H1 (cell line): ENCODE measurements at regions not wholly inside any gene's neighbourhood (a gene's known extent, or its start where the extent isn't known, plus 50 kb on each side); places are given as distances from the start of the nearest gene placed in this dataset.

Source experiments
- CTCF ChIA-PET: fragments of 300-600 bp; sonication (Branson Sonifier 250); formaldehyde crosslinking; loops from one replicate; lab custom pipeline; 2021; ENCODE audit not compliant: partially characterized antibody; lab: Charles Lee
- POLR2A ChIA-PET: fragments of 300-600 bp; sonication (Branson Sonifier 250); formaldehyde crosslinking; loops from one replicate; lab custom pipeline; 2021; ENCODE audit warnings: inconsistent platforms; ENCODE audit not compliant: partially characterized antibody; lab: Charles Lee
- DNase-seq, 2 experiments: peaks; one replicate each; pipeline versions ENCODE4 v3.0.0 to v3.0.0-alpha.2; 2010 to 2022; ENCODE audit warnings: low spot score in 2 of 2, low read depth in 1 of 2, mixed read lengths in 1 of 2
- FAIRE-seq: peaks from 2 replicates; lab custom pipeline; 2011; peaks lifted over from hg19 to GRCh38; lab: Jason Lieb, UNC
- H2AFZ ChIP-seq: 2 replicates; pipeline ENCODE4 v1.8.1; 2012; ENCODE audit warnings: low read length, inconsistent platforms
- H2AK5ac ChIP-seq: 2 replicates; pipeline ENCODE4 v1.6.1; 2013; ENCODE audit warnings: low read depth, low read length
- H2BK120ac ChIP-seq: replicated peaks from 2 replicates; pipeline ENCODE3; 2013; ENCODE audit warnings: low read depth, low read length, inconsistent platforms
- H2BK12ac ChIP-seq: 2 replicates; pipeline ENCODE4 v1.6.1; 2013; ENCODE audit warnings: low read depth, low read length
- H2BK15ac ChIP-seq: 2 replicates; pipeline ENCODE4 v1.6.1; 2013; ENCODE audit warnings: low read length
- H2BK20ac ChIP-seq: 2 replicates; pipeline ENCODE4 v1.6.1; 2013; ENCODE audit warnings: low read length
- H2BK5ac ChIP-seq: 2 replicates; pipeline ENCODE4 v1.6.1; 2013; ENCODE audit warnings: low read depth, low read length
- H3K14ac ChIP-seq: 2 replicates; pipeline ENCODE4 v1.6.1; 2013; ENCODE audit warnings: inconsistent platforms; ENCODE audit not compliant: insufficient read length
- H3K18ac ChIP-seq: 2 replicates; pipeline ENCODE4 v1.6.1; 2013; ENCODE audit warnings: low read length; ENCODE audit errors: extremely low read depth
- H3K23ac ChIP-seq: 2 replicates; pipeline ENCODE4 v1.6.1; 2013; ENCODE audit warnings: inconsistent platforms; ENCODE audit not compliant: insufficient read length
- H3K23me2 ChIP-seq: 2 replicates; pipeline ENCODE4 v1.6.1; 2013; ENCODE audit warnings: low read depth, low read length
- H3K27ac ChIP-seq: 2 replicates; pipeline ENCODE4 v1.6.1; 2011; ENCODE audit warnings: low read depth, low read length, inconsistent platforms
- H3K27me3 ChIP-seq, 4 experiments: replicated peaks in 1 of 4; 1 replicate in 1 of 4; 2 replicates in 3 of 4; pipeline versions ENCODE4 v1.6.1 to v1.8.1; 2011 to 2013; ENCODE audit warnings: low read length in 3 of 4, mild to moderate bottlenecking in 3 of 4, inconsistent platforms in 2 of 4, mixed read lengths in 2 of 4, moderate library complexity in 1 of 4; ENCODE audit not compliant: control insufficient read depth in 3 of 4, insufficient read depth in 3 of 4; ENCODE audit errors: extremely low read depth in 1 of 4
- H3K36me3 ChIP-seq, 4 experiments: 2 replicates each; pipeline versions ENCODE4 v1.6.1 to v1.8.1; 2011 to 2013; ENCODE audit warnings: mild to moderate bottlenecking in 4 of 4, low read length in 3 of 4, moderate library complexity in 2 of 4, control low read depth in 1 of 4, inconsistent platforms in 1 of 4; ENCODE audit not compliant: insufficient read depth in 4 of 4, control insufficient read depth in 2 of 4
- H3K4ac ChIP-seq: replicated peaks from 2 replicates; pipeline ENCODE3; 2013; ENCODE audit warnings: low read length, low read depth, mixed read lengths, inconsistent platforms; ENCODE audit not compliant: insufficient read length
- H3K4me1 ChIP-seq, 4 experiments: replicated peaks in 1 of 4; 1 replicate in 1 of 4; 2 replicates in 3 of 4; pipeline versions ENCODE4 v1.6.1 to v1.8.1; 2011 to 2013; ENCODE audit warnings: low read length in 3 of 4, inconsistent platforms in 2 of 4, mixed read lengths in 1 of 4; ENCODE audit not compliant: insufficient read depth in 4 of 4, control insufficient read depth in 3 of 4
- H3K4me2 ChIP-seq, 2 experiments: 2 replicates each; pipeline versions ENCODE4 v1.6.1 to v1.8.1; 2011 to 2013; ENCODE audit warnings: low read depth in 2 of 2, low read length in 2 of 2, control low read depth in 1 of 2, inconsistent platforms in 1 of 2, mild to moderate bottlenecking in 1 of 2; ENCODE audit not compliant: insufficient read depth in 1 of 2
- H3K4me3 ChIP-seq, 4 experiments: fragments of 200-600, 300-600 bp in 1 of 4; sonication (generic), shearing (Covaris generic), sonication (Bioruptor Twin) in 1 of 4; 2 replicates each; pipeline versions ENCODE4 v1.5.1 to v1.8.1; 2011 to 2016; ENCODE audit warnings: low read length in 4 of 4, low read depth in 3 of 4, control low read depth in 2 of 4, inconsistent platforms in 2 of 4, mild to moderate bottlenecking in 2 of 4, mixed read lengths in 1 of 4, moderate library complexity in 1 of 4; ENCODE audit not compliant: insufficient read depth in 2 of 4; ENCODE audit errors: extremely low read depth in 1 of 4
- H3K56ac ChIP-seq: replicated peaks from 2 replicates; pipeline ENCODE3; 2013; ENCODE audit warnings: low read depth, mild to moderate bottlenecking, mixed read lengths, low read length, inconsistent platforms; ENCODE audit not compliant: insufficient read length
- H3K79me1 ChIP-seq: 2 replicates; pipeline ENCODE4 v1.6.1; 2013; ENCODE audit warnings: low read depth, low read length, control low read depth
- H3K79me2 ChIP-seq, 2 experiments: 2 replicates each; pipeline versions ENCODE4 v1.6.1 to v1.8.1; 2012 to 2013; ENCODE audit warnings: low read length in 2 of 2, mild to moderate bottlenecking in 2 of 2, inconsistent platforms in 1 of 2; ENCODE audit not compliant: insufficient read depth in 2 of 2, control insufficient read depth in 1 of 2
- H3K9ac ChIP-seq, 4 experiments: replicated peaks in 1 of 4; 1 replicate in 1 of 4; 2 replicates in 3 of 4; pipeline versions ENCODE4 v1.6.1 to v1.8.1; 2011 to 2013; ENCODE audit warnings: low read depth in 3 of 4, low read length in 3 of 4, control low read depth in 2 of 4, mild to moderate bottlenecking in 2 of 4, moderate library complexity in 2 of 4, inconsistent platforms in 1 of 4; ENCODE audit errors: extremely low read depth in 1 of 4
- H3K9me3 ChIP-seq, 2 experiments: 2 replicates each; pipeline versions ENCODE4 v1.6.1 to v1.8.1; 2012 to 2013; ENCODE audit warnings: mild to moderate bottlenecking in 2 of 2, moderate library complexity in 2 of 2, control low read depth in 1 of 2, inconsistent platforms in 1 of 2, low read depth in 1 of 2, low read length in 1 of 2, mixed read lengths in 1 of 2; ENCODE audit not compliant: insufficient read depth in 2 of 2
- H4K20me1 ChIP-seq, 2 experiments: replicated peaks in 1 of 2; 2 replicates each; pipeline versions ENCODE3 to v1.8.1; 2011 to 2013; ENCODE audit warnings: inconsistent platforms in 2 of 2, low read length in 2 of 2, mild to moderate bottlenecking in 1 of 2; ENCODE audit not compliant: insufficient read depth in 2 of 2, control insufficient read depth in 1 of 2
- H4K5ac ChIP-seq: 2 replicates; pipeline ENCODE4 v1.6.1; 2013; ENCODE audit warnings: low read length, low read depth, mixed read lengths, inconsistent platforms; ENCODE audit not compliant: insufficient read length
- H4K8ac ChIP-seq: 2 replicates; pipeline ENCODE4 v1.8.0; 2013; ENCODE audit warnings: mild to moderate bottlenecking, moderate library complexity, low read length, inconsistent platforms; ENCODE audit not compliant: insufficient read depth; ENCODE audit errors: extremely low read depth
- H4K91ac ChIP-seq: replicated peaks from 2 replicates; pipeline ENCODE3; 2013; ENCODE audit warnings: low read length, mixed read lengths, inconsistent platforms; ENCODE audit not compliant: insufficient read length
- BACH1 ChIP-seq: IDR thresholded peaks from 2 replicates; pipeline ENCODE4 v1.6.1; 2012; ENCODE audit warnings: low read length, improper control_type of control experiment
- POLR2A ChIP-seq, 2 experiments: IDR thresholded peaks; 1 replicate in 1 of 2; 2 replicates in 1 of 2; pipeline ENCODE4 v1.6.1; 2011; ENCODE audit warnings: low read depth in 2 of 2, low read length in 2 of 2, mild to moderate bottlenecking in 2 of 2; ENCODE audit errors: control extremely low read depth in 1 of 2
- WGBS, 2 experiments: shearing (Covaris generic) in 1 of 2; methylation state at CpG; one replicate each; pipeline versions ENCODE4 v1.1.6 to v1.1.7; 2013 to 2015; ENCODE audit warnings: low lambda C conversion rate in 2 of 2, mixed read lengths in 2 of 2, inconsistent platforms in 1 of 2, low coverage in 1 of 2, missing lambda C conversion rate in 1 of 2; ENCODE audit not compliant: insufficient replicate concordance in 2 of 2, insufficient coverage in 1 of 2, insufficient read length in 1 of 2; ENCODE audit errors: extremely low coverage in 1 of 2, missing lambda C conversion rate in 1 of 2; 5-methylcytosine and 5-hydroxymethylcytosine counted together

DNA sequence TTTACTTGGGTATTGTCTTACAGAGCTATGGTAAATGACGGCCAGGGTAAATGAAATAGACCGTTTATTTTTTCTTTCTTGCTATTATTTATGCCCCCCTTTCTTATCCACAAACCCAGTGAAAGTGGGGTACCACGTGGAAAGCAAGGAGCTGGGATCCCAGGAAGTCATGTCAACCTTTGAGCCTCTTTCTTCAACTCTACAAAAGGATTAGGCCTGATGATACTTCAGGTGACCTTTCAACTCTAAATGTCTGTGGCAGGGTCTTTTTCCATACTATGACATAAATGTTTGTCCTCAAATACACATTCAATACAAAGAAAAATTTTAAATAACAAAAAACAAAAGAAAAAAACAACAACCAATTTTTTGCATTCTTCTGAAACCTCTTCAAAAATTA lies 291.4 kb downstream of the ADGB start:
- no peak overlapping the region for H3K9ac ChIP-seq
- H3K9me3 ChIP-seq = no peaks in the 10 kb centered on the region
- H2AK5ac ChIP-seq = no peak overlapping the region
- ChIA-PET CTCF (no interaction called here), POLR2A (no interaction called here)
- no peak overlapping the region for H2AFZ ChIP-seq
- no peaks in the 10 kb centered on the region; a peak in 2 of 8 replicates for H3K36me3 ChIP-seq
- no peak overlapping the region for H2BK20ac ChIP-seq
- no peak overlapping the region for H3K56ac ChIP-seq
- H3K4ac ChIP-seq = no peak overlapping the region
- H3K79me2 ChIP-seq = no peaks in the 10 kb centered on the region
- FAIRE-seq = no peak
- H2BK12ac ChIP-seq = no peak overlapping the region
- no peak overlapping the region for H2BK5ac ChIP-seq
- no peaks in the 10 kb centered on the region for H3K27me3 ChIP-seq
- no peaks in the 10 kb centered on the region for H3K4me1 ChIP-seq
- no peak overlapping the region for H3K27ac ChIP-seq
- no peak overlapping the region for H2BK120ac ChIP-seq
- H3K18ac ChIP-seq = no peak overlapping the region
- no peak overlapping the region for H3K23ac ChIP-seq
- no peak overlapping the region for H2BK15ac ChIP-seq
- H3K4me3 ChIP-seq = no peak overlapping the region
- no peaks in the 10 kb centered on the region for H3K23me2 ChIP-seq
- no peak overlapping the region for H4K5ac ChIP-seq
- no peak overlapping the region for H4K91ac ChIP-seq
- TF ChIP-seq BACH1 (no peak), POLR2A (IDR thresholded peaks at IDR 0.05; ENCODE audit: control extremely low read depth in 1 of 2, low read depth in 2 of 2, low read length in 2 of 2) (no peak)
- TF ChIP-seq, all 59 proteins: peak for 0
- no peaks in the 10 kb centered on the region for H3K79me1 ChIP-seq
- 94% methylated on average over 3 of the region's 3 CpGs; no CpG with 5 or more reads in 1 of the 2 experiments for WGBS, 2 experiments
- DNase-seq = no peak
- H4K20me1 ChIP-seq = no peaks in the 10 kb centered on the region
- H3K4me2 ChIP-seq = no peak overlapping the region
- H4K8ac ChIP-seq = no peak overlapping the region
- H3K14ac ChIP-seq = no peak overlapping the region
